Gastroesophageal sphincter (tissue), 3 donors: ENCODE measurements at regions not wholly inside any gene's neighbourhood (a gene's known extent, or its start where the extent isn't known, plus 50 kb on each side); places are given as distances from the start of the nearest gene placed in this dataset.

Experiments used
- CTCF ChIP-seq, 4 experiments: fragments of 200-600 bp in 2 of 4; fragments of 450-650 bp in 2 of 4; sonication (generic) in 1 of 4; IDR thresholded peaks; one replicate each; pipeline ENCODE4 v1.5.1; 2017 to 2019; ENCODE audit warnings: antibody characterized with exemption in 4 of 4, mild to moderate bottlenecking in 2 of 4, moderate library complexity in 2 of 4
- EP300 ChIP-seq: sonication (generic); formaldehyde crosslinking; IDR thresholded peaks from one replicate; pipeline ENCODE4 v1.6.1; 2017; ENCODE audit warnings: antibody characterized with exemption, mild to moderate bottlenecking
- POLR2A ChIP-seq, 2 donors: fragments of 450-650 bp; IDR thresholded peaks; one replicate each; pipeline ENCODE4 v1.6.1; 2017; ENCODE audit warnings: antibody characterized with exemption in 2 of 2, mild to moderate bottlenecking in 2 of 2, moderate library complexity in 1 of 2

- TF ChIP-seq EP300 (no peak), CTCF (IDR thresholded peaks at IDR 0.05) (no peak), POLR2A (IDR thresholded peaks at IDR 0.05) (no peak)
Observed at GRCh38 chr20:59452856-59453255, 151.5 kb upstream of the PHACTR3 start.
